Ovary (tissue), 7 donors: ENCODE measurements at regions not wholly inside any gene's neighbourhood (a gene's known extent, or its start where the extent isn't known, plus 50 kb on each side); places are given as distances from the start of the nearest gene placed in this dataset.

ENCODE experiments used
- DNase-seq, 5 donors: peaks; one replicate each; pipeline ENCODE4 v3.0.0-alpha.2; 2019 to 2020
- H3K27ac ChIP-seq, 2 donors: fragments of 200-600 bp; one replicate each; pipeline versions ENCODE4 v1.5.1 to v1.8.0; 2019 to 2022
- H3K27me3 ChIP-seq: fragments of 200-600 bp; one replicate; pipeline ENCODE4 v1.8.0; 2022
- H3K36me3 ChIP-seq: fragments of 200-600 bp; sonication (generic); one replicate; pipeline ENCODE4 v1.5.1; 2019
- H3K4me1 ChIP-seq: one replicate; pipeline ENCODE4 v1.8.1; 2013; ENCODE audit warnings: mild to moderate bottlenecking, moderate library complexity; ENCODE audit not compliant: insufficient read depth
- H3K4me3 ChIP-seq: fragments of 200-600 bp; sonication (generic); one replicate; pipeline ENCODE4 v1.5.1; 2017
- H3K9me3 ChIP-seq, 2 donors: fragments of 200-600 bp in 1 of 2; sonication (generic) in 1 of 2; one replicate each; pipeline versions ENCODE4 v1.5.1 to v1.8.1; 2013 to 2019; ENCODE audit warnings: mild to moderate bottlenecking in 1 of 2, moderate library complexity in 1 of 2
- CTCF ChIP-seq, 3 donors: fragments of 450-650 bp in 2 of 3; fragments of 200-600 bp in 1 of 3; IDR thresholded peaks; one replicate each; pipeline versions ENCODE4 v1.5.1 to v1.8.0; 2016 to 2022; ENCODE audit warnings: antibody characterized with exemption in 3 of 3, mild to moderate bottlenecking in 1 of 3
- EP300 ChIP-seq: sonication (generic); formaldehyde crosslinking; IDR thresholded peaks from one replicate; pipeline ENCODE4 v1.6.1; 2017; ENCODE audit warnings: antibody characterized with exemption
- POLR2A ChIP-seq: fragments of 450-650 bp; IDR thresholded peaks from one replicate; pipeline ENCODE4 v1.6.1; 2017; ENCODE audit warnings: antibody characterized with exemption, mild to moderate bottlenecking, moderate library complexity
- WGBS, 3 donors: extraction: QIAGEN DNeasy Blood & Tissue Kit in 1 of 3; methylation state at CpG; one replicate each; pipeline versions ENCODE4 v1.1.5 to v1.1.7; 2013 to 2017; 5-methylcytosine and 5-hydroxymethylcytosine counted together
- intact Hi-C, 4 donors: fragments of 100-400 bp; cut with DNase I; formaldehyde crosslinking; loops; one replicate each; pipeline versions ENCODE4 v1.11.0 to v1.15.1; 2022 to 2023
- donor health status: DM: no; HTN: no; CAD: no; lungs with moderate emphysema.
- donor health status: DM: no; HTN: no; CAD: no.
- donor health status: Bipolar disorder and iron deficiency.
- donor health status: DM: no; HTN: no; CAD: no.
- donor health status: DM: yes; HTN: yes; CAD: no.

GRCh38 chr10:44178856-44179255 lies 206.0 kb downstream of the CXCL12 start:
- 89 to 91% (median 89%) methylated on average over 3 of the region's 3 CpGs for WGBS, 3 donors
- no peaks in the 10 kb centered on the region for H3K27me3 ChIP-seq
- TF ChIP-seq CTCF (IDR thresholded peaks at IDR 0.05) (no peak), EP300 (no peak), POLR2A (no peak)
- H3K36me3 ChIP-seq, result no peaks in the 10 kb centered on the region
- intact Hi-C loops, result no loop called here
- H3K9me3 ChIP-seq, result no peaks in the 10 kb centered on the region
- no peak overlapping the region for H3K4me3 ChIP-seq
- no peak overlapping the region for H3K27ac ChIP-seq
- H3K4me1 ChIP-seq, result peaks cover 2% of the 10 kb centered on the region
- DNase-seq, result no peak

- 93 to 97% (median 95%) methylated on average over 3 of the region's 3 CpGs for WGBS, 3 donors
- DNase-seq, result no peak
- Histone ChIP-seq H3K27ac (no peak overlapping the region), H3K36me3 (no peaks in the 10 kb centered on the region), H3K4me3 (no peak overlapping the region), H3K9me3 (no peaks in the 10 kb centered on the region), H3K4me1 (no peaks in the 10 kb centered on the region), H3K27me3 (no peaks in the 10 kb centered on the region)
- TF ChIP-seq POLR2A, result no peak
- no peak for TF ChIP-seq CTCF (IDR thresholded peaks at IDR 0.05)
- no peak for TF ChIP-seq EP300
- intact Hi-C loops, result no loop called here
Observed at GRCh38 chr10:44178281-44178680, 206.6 kb downstream of the CXCL12 start.

- no peak for TF ChIP-seq EP300
- no peak for TF ChIP-seq CTCF (IDR thresholded peaks at IDR 0.05)
- no peak for TF ChIP-seq POLR2A
- 79 to 97% (median 89%) methylated on average over 7 of the region's 7 CpGs for WGBS, 3 donors
- H3K4me3 ChIP-seq, result no peak overlapping the region
- DNase-seq, result no peak
- no peaks in the 10 kb centered on the region for H3K4me1 ChIP-seq
- no peaks in the 10 kb centered on the region for H3K9me3 ChIP-seq
- intact Hi-C loops, result no loop called here
- no peak overlapping the region for H3K27ac ChIP-seq
- no peaks in the 10 kb centered on the region for H3K36me3 ChIP-seq
- no peaks in the 10 kb centered on the region for H3K27me3 ChIP-seq
Observed at GRCh38 chr10:44177610-44178009, 207.3 kb downstream of the CXCL12 start.

GRCh38 chr10:44176311-44176710 lies 208.6 kb downstream of the CXCL12 start:
- 39 to 46% (median 43%) methylated on average over 3 of the region's 3 CpGs for WGBS, 3 donors

More at GRCh38 chr10:44176311-44176710, 208.6 kb downstream of the CXCL12 start:
- no peak overlapping the region for H3K4me3 ChIP-seq
- intact Hi-C loops, result no loop called here
- DNase-seq, result no peak
- H3K27ac ChIP-seq, result no peak overlapping the region
- H3K27me3 ChIP-seq, result no peaks in the 10 kb centered on the region
- H3K36me3 ChIP-seq, result no peaks in the 10 kb centered on the region
- no peak for TF ChIP-seq POLR2A
- TF ChIP-seq CTCF (IDR thresholded peaks at IDR 0.05), result no peak
- TF ChIP-seq EP300, result no peak
- H3K4me1 ChIP-seq, result no peaks in the 10 kb centered on the region
- no peaks in the 10 kb centered on the region for H3K9me3 ChIP-seq
